ENCODE measurements at regions not wholly inside any gene's neighbourhood (a gene's known extent, or its start where the extent isn't known, plus 50 kb on each side); places are given as distances from the start of the nearest gene placed in this dataset.
"Not testable (repeated sequence)": the region's sequence is repeated elsewhere in the genome, so short reads cannot be mapped to it uniquely, and the experiment has no call there.

GRCh38 chr2:7724336-7724735 lies 807.1 kb downstream of the RNF144A start:
- DNase-seq (ENCODE audit: low spot score): no peak

- no peak for DNase-seq (ENCODE audit: low spot score)
Measured at GRCh38 chr2:7725171-7725849, 808.1 kb downstream of the RNF144A start.

GRCh38 chr2:7725850-7726242 lies 808.6 kb downstream of the RNF144A start:
- DNase-seq (ENCODE audit: low spot score): no peak

- DNase-seq (ENCODE audit: low spot score): no peak
Measured at GRCh38 chr2:7726989-7727388, 809.8 kb downstream of the RNF144A start.

DNA sequence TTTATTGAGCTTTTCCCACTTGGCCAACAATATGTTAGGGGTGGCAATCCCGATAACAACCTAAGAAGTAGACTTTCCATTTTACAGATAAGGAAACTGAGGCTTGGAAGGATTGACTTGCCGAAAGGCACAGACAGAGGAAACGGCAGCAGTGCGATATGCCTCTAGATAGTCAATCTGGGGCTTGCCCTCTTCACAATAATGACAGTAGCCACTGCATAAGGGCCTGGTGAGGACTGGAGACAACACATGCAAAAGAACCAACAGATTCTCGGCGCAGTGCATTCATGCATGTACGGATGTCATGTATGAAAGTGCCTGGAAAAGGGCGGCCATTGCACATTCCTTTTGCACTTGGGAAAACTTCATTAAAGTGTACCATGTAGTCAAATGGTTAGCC lies 811.2 kb downstream of the RNF144A start:
- DNase-seq (ENCODE audit: low spot score): no peak

DNA sequence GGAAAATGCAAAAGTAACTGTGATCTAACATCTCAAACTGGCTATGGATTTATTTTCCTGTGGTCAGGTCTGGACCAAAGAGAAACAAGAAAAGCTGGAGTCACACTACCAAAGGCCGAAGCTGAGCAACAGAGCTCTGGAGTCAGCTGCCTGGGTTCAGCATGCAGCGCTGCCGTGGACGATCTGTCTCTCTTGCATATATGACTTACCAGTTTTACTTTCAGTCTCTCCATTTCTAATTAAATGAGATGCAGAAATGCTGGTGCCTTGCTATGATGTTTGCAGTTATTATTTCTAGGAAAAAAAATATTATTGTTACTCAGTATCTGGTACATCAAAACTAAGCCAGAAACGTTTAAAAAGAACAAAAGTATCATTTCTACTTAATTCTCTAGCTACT lies 813.2 kb downstream of the RNF144A start:
- no peak for DNase-seq (ENCODE audit: low spot score)

- DNase-seq (ENCODE audit: low spot score): no peak
Measured at GRCh38 chr2:7730990-7731389, 813.8 kb downstream of the RNF144A start.

DNA sequence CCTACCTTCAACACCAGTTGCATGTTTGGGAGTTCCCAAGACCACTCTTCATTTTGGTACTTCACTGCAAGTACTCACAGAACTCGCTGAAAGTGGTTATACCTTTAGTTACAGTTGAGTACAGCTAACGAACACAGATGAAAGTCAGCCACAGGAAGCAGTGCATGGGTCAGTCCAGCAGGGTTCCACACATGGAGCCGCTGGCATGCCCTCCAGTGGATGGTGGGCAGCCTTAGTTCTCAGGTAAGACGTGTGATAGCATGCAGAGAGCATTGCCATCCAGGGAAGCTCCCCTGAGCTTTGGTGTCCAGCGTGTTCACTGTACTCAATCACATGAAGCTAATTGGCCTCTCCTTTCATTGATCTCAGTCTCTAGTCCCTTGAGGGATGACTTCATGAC lies 815.3 kb downstream of the RNF144A start:
- no peak for DNase-seq (ENCODE audit: low spot score)

DNA sequence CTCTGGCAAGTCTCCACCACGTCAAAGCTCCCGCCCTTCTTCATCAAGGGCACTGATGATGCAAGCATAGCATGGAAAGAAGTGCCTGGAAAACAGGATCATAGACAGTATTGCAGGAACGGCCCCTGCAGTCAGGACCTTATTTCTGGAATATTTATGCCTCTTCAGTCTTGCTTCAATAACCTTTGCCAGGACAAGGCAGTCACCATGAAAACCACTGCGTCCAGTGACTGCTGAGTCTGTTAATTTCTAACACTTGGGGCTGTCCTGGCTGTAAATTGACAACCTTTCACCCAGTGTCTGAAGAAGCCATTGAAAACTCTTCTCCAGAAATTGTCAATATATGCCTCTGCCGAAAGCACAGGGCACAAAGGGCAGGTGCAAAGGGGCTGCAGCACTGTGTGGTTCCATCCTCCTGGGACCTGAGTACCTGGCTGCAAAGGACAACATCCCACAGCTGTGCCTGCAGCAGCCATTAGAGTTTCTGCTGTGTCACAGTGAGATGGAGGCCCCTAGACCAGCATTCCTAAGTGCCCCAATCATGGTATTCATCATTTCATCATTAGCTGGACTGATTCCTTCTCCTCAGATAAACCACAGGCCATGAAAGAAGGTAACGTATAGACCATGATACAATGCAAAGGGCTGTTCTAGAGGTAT lies 819.6 kb downstream of the RNF144A start:
- no peak for DNase-seq (ENCODE audit: low spot score)

DNA sequence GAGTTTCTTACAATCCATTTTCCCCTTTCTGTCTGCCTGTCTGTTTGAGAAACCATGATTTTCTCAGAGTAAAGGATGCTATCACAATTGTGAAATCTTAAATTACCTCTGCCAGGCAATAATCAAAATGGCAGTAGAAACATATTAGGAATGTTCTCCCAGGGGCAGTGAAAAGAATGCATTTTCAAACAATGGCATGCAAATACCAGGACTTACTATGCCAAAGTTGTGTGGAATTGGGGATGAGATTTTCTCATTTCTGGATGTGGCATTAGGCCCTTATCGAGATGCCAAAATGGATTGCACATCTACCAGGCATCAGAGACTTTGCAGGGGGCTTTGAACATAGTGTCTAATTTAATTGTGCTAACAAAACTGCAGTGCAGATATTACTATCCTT lies 821.4 kb downstream of the RNF144A start:
- no peak for DNase-seq (ENCODE audit: low spot score)

DNA sequence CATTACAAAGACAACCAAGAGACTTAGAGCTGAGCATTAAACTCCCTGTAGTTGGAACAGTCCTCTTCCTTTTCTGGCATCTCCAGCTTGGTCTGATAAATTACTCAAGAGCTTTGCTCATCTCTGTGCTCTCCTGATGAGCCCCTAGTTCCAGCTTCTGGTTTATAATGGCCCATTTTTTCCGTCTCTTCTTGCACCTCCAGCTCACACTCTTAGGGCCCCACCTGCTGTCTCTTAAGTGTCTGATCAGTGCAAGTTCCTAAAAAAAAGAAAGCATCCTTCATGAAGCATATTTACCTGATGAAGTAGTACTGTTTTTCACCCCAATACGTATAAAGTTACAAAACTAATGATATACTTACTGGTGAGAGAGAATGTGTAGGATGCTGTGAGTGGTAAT lies 822.9 kb downstream of the RNF144A start:
- no peak for DNase-seq (ENCODE audit: low spot score)

DNA sequence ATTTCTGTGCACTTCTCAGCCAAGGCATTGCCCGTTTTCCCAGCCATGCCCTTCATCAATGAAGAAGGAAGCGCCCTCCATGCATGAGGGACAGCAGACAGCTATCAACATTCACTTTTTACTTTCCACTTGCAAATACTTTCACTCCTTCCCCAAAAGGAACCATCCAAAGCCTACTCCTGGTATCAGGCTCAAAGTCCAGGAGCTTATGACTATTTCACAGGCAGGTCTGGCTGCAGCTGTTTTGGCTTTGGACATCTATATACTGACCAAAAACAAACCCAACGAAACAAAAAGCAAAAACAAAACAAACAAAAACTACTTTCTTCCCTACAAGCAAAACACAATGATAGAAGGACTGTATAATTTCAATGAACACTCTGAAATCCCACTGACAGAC lies 825.1 kb downstream of the RNF144A start:
- no peak for DNase-seq (ENCODE audit: low spot score)

GRCh38 chr2:7744827-7745226 lies 827.6 kb downstream of the RNF144A start:
- no peak for DNase-seq (ENCODE audit: low spot score)

GRCh38 chr2:7745369-7745768 lies 828.2 kb downstream of the RNF144A start:
- DNase-seq (ENCODE audit: low spot score): no peak

DNA sequence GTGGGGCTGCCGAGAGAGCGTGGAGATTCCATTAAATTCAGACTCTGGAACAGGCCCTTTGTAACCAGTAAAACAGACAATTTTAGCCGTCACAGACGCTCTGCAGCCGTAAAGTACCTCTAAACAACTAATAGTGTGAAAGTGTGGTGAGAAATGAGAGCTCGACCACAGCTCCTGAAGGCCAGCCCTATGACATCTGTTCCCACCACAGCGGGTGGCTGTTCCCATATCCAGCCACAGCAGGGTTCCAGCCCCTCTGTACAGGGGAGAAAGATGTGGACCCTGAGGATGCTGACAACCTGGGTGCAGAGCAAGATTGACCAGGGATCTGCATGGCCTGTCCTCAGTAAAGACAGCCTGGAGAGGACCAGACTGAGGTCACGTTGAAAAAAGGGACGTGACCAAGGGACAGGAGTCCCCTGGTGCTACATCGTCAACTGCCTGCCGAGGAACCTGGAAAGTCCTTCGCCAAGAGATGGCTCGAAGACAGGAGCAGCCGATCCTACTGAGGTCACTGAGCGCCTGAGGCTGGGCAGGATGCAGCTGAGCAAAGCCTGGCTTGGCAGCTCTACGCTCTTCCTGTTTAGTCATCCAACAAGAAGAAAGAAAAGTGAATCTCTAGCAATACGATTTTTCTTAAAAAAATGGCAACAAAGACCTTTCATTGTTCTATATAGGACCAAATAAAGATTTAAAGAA lies 831.7 kb downstream of the RNF144A start:
- DNase-seq (ENCODE audit: low spot score): peak; percentile 66

DNA sequence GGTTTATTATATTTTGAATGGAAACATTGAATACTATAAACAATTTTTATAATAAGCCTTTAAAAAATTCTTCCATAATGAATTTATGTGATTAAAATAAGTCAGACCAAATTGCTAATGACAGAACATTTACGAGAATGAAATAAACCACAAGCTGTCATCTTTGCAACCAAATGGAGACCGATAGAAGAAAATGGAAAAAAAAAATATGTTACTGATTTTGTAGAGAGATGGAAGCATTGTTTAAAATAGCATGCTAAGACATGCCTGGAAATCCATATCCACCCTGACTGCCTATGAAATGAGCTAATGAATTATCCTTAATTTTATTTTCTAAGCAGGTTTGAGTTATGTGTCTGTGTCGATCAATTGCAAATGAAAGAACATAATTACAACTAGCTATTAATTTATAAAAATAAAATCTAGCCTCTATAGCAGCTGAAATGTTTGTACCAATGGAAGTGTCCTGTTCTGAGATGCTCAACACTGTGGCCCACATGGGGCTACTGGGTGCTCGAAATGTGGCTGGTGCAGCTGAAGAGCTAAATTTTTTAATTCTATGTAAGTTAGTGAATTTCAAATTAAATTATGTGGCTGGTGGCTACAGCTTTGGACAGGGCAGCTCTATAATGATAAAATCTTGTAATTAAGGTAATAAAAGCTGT lies 832.8 kb downstream of the RNF144A start:
- DNase-seq (ENCODE audit: low spot score): no peak

GRCh38 chr2:7752291-7752690 lies 835.1 kb downstream of the RNF144A start:
- DNase-seq (ENCODE audit: low spot score): no peak

DNA sequence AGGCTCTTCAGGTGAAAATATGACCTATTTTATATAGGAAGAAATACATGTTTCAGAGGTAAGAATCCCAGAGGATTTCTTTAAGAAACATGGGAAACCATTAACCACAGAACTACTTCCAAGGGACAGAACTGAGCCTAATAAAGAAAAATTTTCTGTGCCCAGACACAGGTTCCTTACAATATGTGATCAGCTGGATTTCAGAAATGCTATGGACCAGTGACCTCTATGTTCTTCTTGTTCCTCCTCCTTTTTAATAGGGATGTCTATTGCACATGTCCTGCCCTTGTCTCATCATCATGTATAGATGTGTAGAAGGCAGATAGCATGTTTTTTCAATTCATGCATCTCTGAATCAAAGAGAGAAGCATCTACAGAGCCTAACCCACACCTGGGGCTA lies 836.6 kb downstream of the RNF144A start:
- DNase-seq (ENCODE audit: low spot score): no peak

DNA sequence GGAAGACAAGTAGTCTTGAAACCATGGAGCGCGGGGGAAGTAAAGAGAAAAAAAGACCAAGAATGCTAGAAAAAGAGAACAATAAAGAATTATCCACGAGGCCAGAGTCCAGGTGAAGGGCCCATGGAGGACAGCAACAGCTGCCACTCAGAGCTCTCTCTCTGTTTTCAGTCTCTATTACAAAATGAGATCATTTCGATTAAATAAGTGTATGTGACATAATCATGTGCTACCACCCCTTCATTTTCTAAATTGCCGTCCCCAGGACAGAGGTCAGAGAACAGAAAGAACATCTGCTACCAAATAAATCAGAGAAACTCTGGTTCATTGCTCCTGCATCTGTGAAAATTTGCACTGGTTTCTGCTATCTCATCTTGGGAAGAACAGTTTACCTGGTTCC lies 838.7 kb downstream of the RNF144A start:
- no peak for DNase-seq (ENCODE audit: low spot score)

GRCh38 chr2:7758073-7758759 lies 841.0 kb downstream of the RNF144A start:
- no peak for DNase-seq (ENCODE audit: low spot score)

- DNase-seq (ENCODE audit: low spot score): no peak
Measured at GRCh38 chr2:7759898-7760297, 842.7 kb downstream of the RNF144A start.

DNA sequence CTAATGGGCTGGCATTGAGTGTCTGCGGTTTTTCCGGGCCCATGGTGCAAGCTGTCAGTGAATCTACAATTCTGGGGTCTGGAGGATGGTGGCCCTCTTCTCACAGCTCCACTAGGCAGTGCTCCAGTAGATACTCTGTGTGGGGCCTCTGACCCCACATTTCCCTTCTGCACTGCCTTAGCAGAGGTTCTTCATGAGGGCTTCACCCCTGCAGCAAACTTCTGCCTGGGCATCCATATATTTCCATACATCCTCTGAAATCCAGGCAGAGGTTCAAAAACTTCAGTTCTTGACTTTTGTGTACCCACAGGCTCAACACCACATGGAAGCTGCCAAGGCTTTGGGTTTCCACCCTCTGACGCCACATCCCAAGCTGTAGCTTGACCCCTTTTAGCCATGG lies 846.2 kb downstream of the RNF144A start:
- DNase-seq (ENCODE audit: low spot score): not testable (repeated sequence)

All from COLO829 (cell line).